ENCODE measurements at regions not wholly inside any gene's neighbourhood (a gene's known extent, or its start where the extent isn't known, plus 50 kb on each side); places are given as distances from the start of the nearest gene placed in this dataset.

GRCh38 chr4:4603592-4603991, 61.7 kb upstream of the STX18 start:
- TF ChIP-seq CTCF (conservative IDR thresholded peaks at IDR 0.05) (no peak), ZFX (IDR thresholded peaks at IDR 0.05) (no peak)
